Thyroid gland (tissue), 4 donors: ENCODE measurements at regions not wholly inside any gene's neighbourhood (a gene's known extent, or its start where the extent isn't known, plus 50 kb on each side); places are given as distances from the start of the nearest gene placed in this dataset.

Experiments
- DNase-seq, 2 donors: peaks; one replicate each; pipeline ENCODE4 v3.0.0-alpha.2; 2019
- H3K27ac ChIP-seq, 3 donors: fragments of 200-600 bp; sonication (generic); 1 replicate in 2 of 3; 2 replicates in 1 of 3; pipeline ENCODE4 v1.5.1; 2016 to 2019; ENCODE audit warnings: mild to moderate bottlenecking in 1 of 3, moderate library complexity in 1 of 3
- H3K27me3 ChIP-seq: fragments of 200-600 bp; sonication (generic); one replicate; pipeline ENCODE4 v1.5.1; 2019
- H3K36me3 ChIP-seq, 2 donors: fragments of 200-600 bp; sonication (generic); one replicate each; pipeline ENCODE4 v1.5.1; 2016 to 2019
- H3K4me1 ChIP-seq, 2 donors: fragments of 200-600 bp; sonication (generic); one replicate each; pipeline ENCODE4 v1.5.1; 2017 to 2019
- H3K4me3 ChIP-seq, 3 donors: fragments of 200-600 bp; sonication (generic); replicated peaks in 1 of 3; 1 replicate in 2 of 3; 2 replicates in 1 of 3; pipeline ENCODE4 v1.5.1; 2016; ENCODE audit warnings: mild to moderate bottlenecking in 1 of 3
- H3K9me3 ChIP-seq: fragments of 200-600 bp; sonication (generic); one replicate; pipeline ENCODE4 v1.5.1; 2017
- CTCF ChIP-seq, 6 experiments: fragments of 200-600 bp in 3 of 6; fragments of 450-650 bp in 3 of 6; sonication (generic) in 3 of 6; IDR thresholded peaks; one replicate each; pipeline ENCODE4 v1.5.1; 2016 to 2019; ENCODE audit warnings: antibody characterized with exemption in 6 of 6, mild to moderate bottlenecking in 2 of 6, inconsistent platforms in 1 of 6, moderate library complexity in 1 of 6
- POLR2A ChIP-seq, 2 donors: fragments of 450-650 bp; IDR thresholded peaks; one replicate each; pipeline ENCODE4 v1.6.1; 2017; ENCODE audit warnings: antibody characterized with exemption in 2 of 2, mild to moderate bottlenecking in 2 of 2, moderate library complexity in 1 of 2
- whole genome bisulfite sequencing, 2 donors: methylation state at CpG; one replicate each; pipeline ENCODE4 v1.1.5; 2017; 5-methylcytosine and 5-hydroxymethylcytosine counted together
- intact Hi-C: fragments of 100-400 bp; cut with DNase I; formaldehyde crosslinking; loops from one replicate; pipeline ENCODE4 v1.15.1; 2023

GRCh38 chr16:72554935-72555334, 383.0 kb upstream of the PMFBP1 start:
- intact Hi-C loops: no loop called here
- no peak for DNase-seq
- TF ChIP-seq CTCF (IDR thresholded peaks at IDR 0.05): no peak
- TF ChIP-seq POLR2A (IDR thresholded peaks at IDR 0.05): no peak
- Histone ChIP-seq H3K4me1 (no peaks in the 10 kb centered on the region), H3K27me3 (no peaks in the 10 kb centered on the region), H3K9me3 (no peaks in the 10 kb centered on the region), H3K27ac (no peak overlapping the region), H3K4me3 (no peak overlapping the region), H3K36me3 (no peaks in the 10 kb centered on the region)
- WGBS, 2 donors: 97 to 98% methylated on average over 6 of the region's 6 CpGs

GRCh38 chr16:72552654-72553053, 380.7 kb upstream of the PMFBP1 start:
- intact Hi-C loops: no loop called here
- DNase-seq: no peak
- no peak overlapping the region for H3K4me3 ChIP-seq
- no peaks in the 10 kb centered on the region for H3K9me3 ChIP-seq
- TF ChIP-seq POLR2A (IDR thresholded peaks at IDR 0.05) (no peak), CTCF (IDR thresholded peaks at IDR 0.05) (no peak)
- H3K4me1 ChIP-seq: no peaks in the 10 kb centered on the region
- no peaks in the 10 kb centered on the region for H3K27me3 ChIP-seq
- no peak overlapping the region for H3K27ac ChIP-seq
- H3K36me3 ChIP-seq: no peaks in the 10 kb centered on the region

- H3K9me3 ChIP-seq: no peaks in the 10 kb centered on the region
- no peaks in the 10 kb centered on the region for H3K4me1 ChIP-seq
- TF ChIP-seq CTCF (IDR thresholded peaks at IDR 0.05): no peak
- TF ChIP-seq POLR2A (IDR thresholded peaks at IDR 0.05): no peak
- H3K36me3 ChIP-seq: no peaks in the 10 kb centered on the region
- H3K4me3 ChIP-seq: no peak overlapping the region
- no peaks in the 10 kb centered on the region for H3K27me3 ChIP-seq
- WGBS, 2 donors: 93 to 97% methylated on average over 1 of the region's 1 CpG
- DNase-seq: no peak
- intact Hi-C loops: no loop called here
- no peak overlapping the region for H3K27ac ChIP-seq
Observed at GRCh38 chr16:72551649-72552048, 379.7 kb upstream of the PMFBP1 start.

- Histone ChIP-seq H3K36me3 (no peaks in the 10 kb centered on the region), H3K9me3 (no peaks in the 10 kb centered on the region), H3K27me3 (no peaks in the 10 kb centered on the region), H3K4me3 (no peak overlapping the region), H3K4me1 (no peaks in the 10 kb centered on the region), H3K27ac (no peak overlapping the region)
- WGBS, 2 donors: 94 to 96% methylated on average over 2 of the region's 2 CpGs
- intact Hi-C loops: no loop called here
- DNase-seq: no peak
- TF ChIP-seq CTCF (IDR thresholded peaks at IDR 0.05) (no peak), POLR2A (IDR thresholded peaks at IDR 0.05) (no peak)
Observed at GRCh38 chr16:72549878-72550277, 377.9 kb upstream of the PMFBP1 start.

- Histone ChIP-seq H3K4me3 (no peak overlapping the region), H3K4me1 (no peaks in the 10 kb centered on the region), H3K27ac (no peak overlapping the region), H3K27me3 (no peaks in the 10 kb centered on the region), H3K36me3 (no peaks in the 10 kb centered on the region), H3K9me3 (no peaks in the 10 kb centered on the region)
- 94 to 97% methylated on average over 2 of the region's 2 CpGs for WGBS, 2 donors
- intact Hi-C loops: no loop called here
- TF ChIP-seq CTCF (IDR thresholded peaks at IDR 0.05) (no peak), POLR2A (IDR thresholded peaks at IDR 0.05) (no peak)
- no peak for DNase-seq
Observed at GRCh38 chr16:72542102-72542501, 370.1 kb upstream of the PMFBP1 start.
